SK-N-SH (cell line): ENCODE measurements at regions not wholly inside any gene's neighbourhood (a gene's known extent, or its start where the extent isn't known, plus 50 kb on each side); places are given as distances from the start of the nearest gene placed in this dataset.

Source experiments
- CTCF ChIA-PET: fragments of 300-600, 350-600 bp; formaldehyde crosslinking; extraction: SDS; loops from one replicate; lab custom pipeline; 2021; lab: Yijun Ruan, JAX
- POLR2A ChIA-PET: fragments of 350-600 bp; sonication (Branson Sonifier 250); formaldehyde crosslinking; extraction: SDS; loops from one replicate; lab custom pipeline; 2020; ENCODE audit warnings: antibody characterized with exemption, inconsistent platforms; lab: Yijun Ruan, JAX
- DNase-seq: peaks from one replicate; pipeline ENCODE4 v3.0.0; 2012
- H2AFZ ChIP-seq: fragments of 200-600 bp; sonication (generic); 2 replicates; pipeline ENCODE4 v1.8.1; 2016; ENCODE audit warnings: antibody characterized with exemption, mild to moderate bottlenecking, low read depth
- H3F3A ChIP-seq: fragments of 200-600 bp; sonication (generic); replicated peaks from 2 replicates; pipeline ENCODE3; 2016; ENCODE audit warnings: antibody characterized with exemption, mild to moderate bottlenecking; ENCODE audit not compliant: insufficient read depth
- H3K27ac ChIP-seq, 2 experiments: fragments of 200-500 bp in 1 of 2; fragments of 200-600 bp in 1 of 2; sonication (Bioruptor generic) in 1 of 2; sonication (generic), shearing (Covaris generic) in 1 of 2; 2 replicates each; pipeline versions ENCODE4 v1.5.1 to v1.6.1; 2014 to 2016; ENCODE audit warnings: low read depth in 2 of 2, inconsistent platforms in 1 of 2, low read length in 1 of 2, mild to moderate bottlenecking in 1 of 2, mixed read lengths in 1 of 2
- H3K27me3 ChIP-seq: fragments of 200-600 bp; sonication (generic), shearing (Covaris generic); 2 replicates; pipeline ENCODE4 v1.6.1; 2016; ENCODE audit warnings: mixed run types; ENCODE audit not compliant: insufficient read depth
- H3K36me3 ChIP-seq, 2 experiments: fragments of 200-500 bp in 1 of 2; fragments of 200-600 bp in 1 of 2; sonication (Bioruptor generic) in 1 of 2; sonication (generic) in 1 of 2; replicated peaks in 1 of 2; 2 replicates each; pipeline versions ENCODE3 to v1.5.1; 2014 to 2016; ENCODE audit warnings: low read length in 1 of 2, mild to moderate bottlenecking in 1 of 2; ENCODE audit not compliant: insufficient read depth in 2 of 2, control insufficient read depth in 1 of 2
- H3K4me1 ChIP-seq, 2 experiments: fragments of 200-500 bp in 1 of 2; fragments of 200-600 bp in 1 of 2; sonication (Bioruptor generic) in 1 of 2; sonication (generic), shearing (Covaris generic) in 1 of 2; 2 replicates each; pipeline versions ENCODE4 v1.5.1 to v1.6.1; 2014 to 2016; ENCODE audit warnings: low read depth in 1 of 2, low read length in 1 of 2, mixed run types in 1 of 2; ENCODE audit not compliant: insufficient read depth in 2 of 2, control insufficient read depth in 1 of 2
- H3K4me2 ChIP-seq: fragments of 200-600 bp; sonication (generic), shearing (Covaris generic); 2 replicates; pipeline ENCODE4 v1.6.1; 2017; ENCODE audit warnings: mixed run types
- H3K4me3 ChIP-seq, 2 experiments: fragments of 200-500 bp in 1 of 2; fragments of 200-600 bp in 1 of 2; sonication (Bioruptor generic) in 1 of 2; sonication (generic), shearing (Covaris generic) in 1 of 2; 2 replicates each; pipeline versions ENCODE4 v1.5.1 to v1.8.1; 2014 to 2016; ENCODE audit warnings: low read depth in 2 of 2, inconsistent platforms in 1 of 2, low read length in 1 of 2, mild to moderate bottlenecking in 1 of 2, mixed read lengths in 1 of 2, moderate library complexity in 1 of 2
- H3K79me2 ChIP-seq: fragments of 200-600 bp; sonication (generic); 2 replicates; pipeline ENCODE4 v1.8.1; 2017; ENCODE audit warnings: mild to moderate bottlenecking; ENCODE audit not compliant: insufficient read depth
- H3K9ac ChIP-seq: fragments of 200-600 bp; sonication (generic); 2 replicates; pipeline ENCODE4 v1.6.1; 2017; ENCODE audit warnings: mixed run types
- H3K9me2 ChIP-seq: fragments of 200-600 bp; sonication (generic); 2 replicates; pipeline ENCODE4 v1.6.1; 2017; ENCODE audit warnings: mixed run types
- H3K9me3 ChIP-seq: fragments of 200-600 bp; sonication (generic); 2 replicates; pipeline ENCODE4 v1.6.1; 2017; ENCODE audit warnings: mixed run types, mild to moderate bottlenecking, moderate library complexity
- H4K20me1 ChIP-seq: fragments of 200-600 bp; sonication (generic); 2 replicates; pipeline ENCODE4 v1.6.1; 2017; ENCODE audit warnings: mild to moderate bottlenecking, mixed run types; ENCODE audit not compliant: insufficient read depth
- CHD2 ChIP-seq: fragments of 150-350 bp; IDR thresholded peaks from 2 replicates; pipeline ENCODE4 v1.6.1; 2018; ENCODE audit warnings: low read length; ENCODE audit not compliant: partially characterized antibody
- EP300 ChIP-seq, 2 experiments: IDR thresholded peaks; 2 replicates each; pipeline versions ENCODE4 v1.4.0 to v1.6.1; 2012; ENCODE audit warnings: borderline replicate concordance in 1 of 2, low read depth in 1 of 2, low read length in 1 of 2
- FOXJ3 ChIP-seq: sonication (generic); formaldehyde crosslinking; IDR thresholded peaks from 2 replicates; pipeline ENCODE4 v1.5.1; 2020; ENCODE audit warnings: mild to moderate bottlenecking, missing genetic modification reagents
- GABPA ChIP-seq: IDR thresholded peaks from 2 replicates; pipeline ENCODE4 v1.4.0; 2012; ENCODE audit warnings: low read depth, mild to moderate bottlenecking
- JUND ChIP-seq: IDR thresholded peaks from 2 replicates; pipeline ENCODE4 v1.4.0; 2012
- MAX ChIP-seq: IDR thresholded peaks from 2 replicates; pipeline ENCODE4 v1.4.0; 2012; ENCODE audit warnings: low read depth
- MEF2A ChIP-seq: IDR thresholded peaks from 2 replicates; pipeline ENCODE4 v1.4.0; 2012; ENCODE audit warnings: low read depth, borderline replicate concordance
- MXI1 ChIP-seq: IDR thresholded peaks from 2 replicates; pipeline ENCODE4 v1.6.1; 2012; ENCODE audit warnings: mild to moderate bottlenecking, low read depth, low read length, improper control_type of control experiment
- NFIC ChIP-seq: IDR thresholded peaks from 2 replicates; pipeline ENCODE4 v1.4.0; 2012; ENCODE audit warnings: borderline replicate concordance
- RAD21 ChIP-seq: IDR thresholded peaks from 2 replicates; pipeline ENCODE4 v1.6.1; 2012; ENCODE audit warnings: mild to moderate bottlenecking, low read length
- RFX5 ChIP-seq: IDR thresholded peaks from 2 replicates; pipeline ENCODE4 v1.6.1; 2012; ENCODE audit warnings: mild to moderate bottlenecking, improper control_type of control experiment, low read length
- SIN3A ChIP-seq: IDR thresholded peaks from 2 replicates; pipeline ENCODE4 v1.6.1; 2012; ENCODE audit warnings: low read depth, mild to moderate bottlenecking, low read length, moderate library complexity, borderline replicate concordance
- TAF1 ChIP-seq: IDR thresholded peaks from 2 replicates; pipeline ENCODE4 v1.6.1; 2012; ENCODE audit warnings: low read depth, mild to moderate bottlenecking, low read length, moderate library complexity, borderline replicate concordance
- TCF12 ChIP-seq: IDR thresholded peaks from 2 replicates; pipeline ENCODE4 v1.4.0; 2012
- TEAD4 ChIP-seq: IDR thresholded peaks from 2 replicates; pipeline ENCODE4 v1.4.0; 2012; ENCODE audit warnings: mild to moderate bottlenecking, borderline replicate concordance; ENCODE audit not compliant: insufficient read depth
- YY1 ChIP-seq: IDR thresholded peaks from 2 replicates; pipeline ENCODE4 v1.4.0; 2012; ENCODE audit warnings: low read depth, mild to moderate bottlenecking
- WGBS: methylation state at CpG from one replicate; pipeline ENCODE4 v1.1.6; 2017; ENCODE audit warnings: low lambda C conversion rate; 5-methylcytosine and 5-hydroxymethylcytosine counted together
- TF ChIP-seq, protein P1 (sequence below): IDR thresholded peaks from 2 replicates; pipeline ENCODE4; 2012
- TF ChIP-seq, protein P2 (sequence below): IDR thresholded peaks from 2 replicates; pipeline ENCODE4 v1.4.0; 2012; ENCODE audit warnings: low read depth, borderline replicate concordance
- TF ChIP-seq, protein P3 (sequence below): IDR thresholded peaks from 2 replicates; pipeline ENCODE4 v1.6.1; 2012; ENCODE audit warnings: mild to moderate bottlenecking, low read depth, low read length, moderate library complexity
- TF ChIP-seq, protein P4 (sequence below): fragments of 150-350 bp; IDR thresholded peaks from 2 replicates; pipeline ENCODE4 v1.6.1; 2016; ENCODE audit warnings: mild to moderate bottlenecking, low read depth, low read length
- TF ChIP-seq, protein P5 (sequence below): IDR thresholded peaks from 2 replicates; pipeline ENCODE4 v1.4.0; 2012; ENCODE audit warnings: low read depth, borderline replicate concordance

GRCh38 chr20:39596554-39596953 is 634.4 kb downstream of the DHX35 start (continued):
- no peak for TF ChIP-seq TEAD4
- TF ChIP-seq MXI1, result no peak
- TF ChIP-seq, protein P1, sequence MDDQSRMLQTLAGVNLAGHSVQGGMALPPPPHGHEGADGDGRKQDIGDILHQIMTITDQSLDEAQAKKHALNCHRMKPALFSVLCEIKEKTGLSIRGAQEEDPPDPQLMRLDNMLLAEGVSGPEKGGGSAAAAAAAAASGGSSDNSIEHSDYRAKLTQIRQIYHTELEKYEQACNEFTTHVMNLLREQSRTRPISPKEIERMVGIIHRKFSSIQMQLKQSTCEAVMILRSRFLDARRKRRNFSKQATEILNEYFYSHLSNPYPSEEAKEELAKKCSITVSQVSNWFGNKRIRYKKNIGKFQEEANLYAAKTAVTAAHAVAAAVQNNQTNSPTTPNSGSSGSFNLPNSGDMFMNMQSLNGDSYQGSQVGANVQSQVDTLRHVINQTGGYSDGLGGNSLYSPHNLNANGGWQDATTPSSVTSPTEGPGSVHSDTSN, result no peak
- TF ChIP-seq CHD2, result no peak

DNA sequence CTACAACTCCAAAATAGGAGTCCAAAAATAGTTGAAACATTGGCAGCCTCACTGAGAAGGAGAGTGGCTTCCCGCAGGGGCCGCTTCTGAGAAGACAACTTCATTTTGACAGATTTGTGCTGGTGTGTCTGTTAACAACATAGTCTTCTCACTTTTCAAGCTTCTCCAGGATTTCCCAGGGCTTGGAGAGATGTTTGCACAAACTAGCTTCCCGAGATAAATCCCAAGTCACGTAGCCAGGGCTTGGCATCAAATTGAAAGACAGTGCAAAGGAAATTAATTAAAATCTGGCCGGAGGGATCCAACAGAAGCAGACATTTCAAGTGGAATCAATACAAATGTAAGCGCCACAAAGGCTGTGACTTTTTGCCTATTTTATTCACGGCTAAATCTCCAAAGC is 630.2 kb downstream of the DHX35 start:
- CTCF ChIA-PET, result interaction anchor here (1.2 to 2.1 kb wide), 2 partner anchors 14 to 19 kb away, joined by 3 to 6 read pairs; no protein-coding TSS in a partner anchor
- H3K79me2 ChIP-seq, result no peaks in the 10 kb centered on the region
- no peak overlapping the region for H2AFZ ChIP-seq
- H3F3A ChIP-seq, result no peaks in the 10 kb centered on the region
- no peaks in the 10 kb centered on the region for H3K9me3 ChIP-seq
- no peaks in the 10 kb centered on the region for H4K20me1 ChIP-seq
- TF ChIP-seq, protein P2, sequence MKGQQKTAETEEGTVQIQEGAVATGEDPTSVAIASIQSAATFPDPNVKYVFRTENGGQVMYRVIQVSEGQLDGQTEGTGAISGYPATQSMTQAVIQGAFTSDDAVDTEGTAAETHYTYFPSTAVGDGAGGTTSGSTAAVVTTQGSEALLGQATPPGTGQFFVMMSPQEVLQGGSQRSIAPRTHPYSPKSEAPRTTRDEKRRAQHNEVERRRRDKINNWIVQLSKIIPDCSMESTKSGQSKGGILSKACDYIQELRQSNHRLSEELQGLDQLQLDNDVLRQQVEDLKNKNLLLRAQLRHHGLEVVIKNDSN, result no peak
- TF ChIP-seq, protein P3, sequence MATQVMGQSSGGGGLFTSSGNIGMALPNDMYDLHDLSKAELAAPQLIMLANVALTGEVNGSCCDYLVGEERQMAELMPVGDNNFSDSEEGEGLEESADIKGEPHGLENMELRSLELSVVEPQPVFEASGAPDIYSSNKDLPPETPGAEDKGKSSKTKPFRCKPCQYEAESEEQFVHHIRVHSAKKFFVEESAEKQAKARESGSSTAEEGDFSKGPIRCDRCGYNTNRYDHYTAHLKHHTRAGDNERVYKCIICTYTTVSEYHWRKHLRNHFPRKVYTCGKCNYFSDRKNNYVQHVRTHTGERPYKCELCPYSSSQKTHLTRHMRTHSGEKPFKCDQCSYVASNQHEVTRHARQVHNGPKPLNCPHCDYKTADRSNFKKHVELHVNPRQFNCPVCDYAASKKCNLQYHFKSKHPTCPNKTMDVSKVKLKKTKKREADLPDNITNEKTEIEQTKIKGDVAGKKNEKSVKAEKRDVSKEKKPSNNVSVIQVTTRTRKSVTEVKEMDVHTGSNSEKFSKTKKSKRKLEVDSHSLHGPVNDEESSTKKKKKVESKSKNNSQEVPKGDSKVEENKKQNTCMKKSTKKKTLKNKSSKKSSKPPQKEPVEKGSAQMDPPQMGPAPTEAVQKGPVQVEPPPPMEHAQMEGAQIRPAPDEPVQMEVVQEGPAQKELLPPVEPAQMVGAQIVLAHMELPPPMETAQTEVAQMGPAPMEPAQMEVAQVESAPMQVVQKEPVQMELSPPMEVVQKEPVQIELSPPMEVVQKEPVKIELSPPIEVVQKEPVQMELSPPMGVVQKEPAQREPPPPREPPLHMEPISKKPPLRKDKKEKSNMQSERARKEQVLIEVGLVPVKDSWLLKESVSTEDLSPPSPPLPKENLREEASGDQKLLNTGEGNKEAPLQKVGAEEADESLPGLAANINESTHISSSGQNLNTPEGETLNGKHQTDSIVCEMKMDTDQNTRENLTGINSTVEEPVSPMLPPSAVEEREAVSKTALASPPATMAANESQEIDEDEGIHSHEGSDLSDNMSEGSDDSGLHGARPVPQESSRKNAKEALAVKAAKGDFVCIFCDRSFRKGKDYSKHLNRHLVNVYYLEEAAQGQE, result no peak
- no peak for TF ChIP-seq SIN3A
- no peak for TF ChIP-seq MXI1
- TF ChIP-seq YY1, result no peak
- TF ChIP-seq RAD21, result no peak
- TF ChIP-seq, protein P1, result no peak
- TF ChIP-seq GABPA, result no peak
- TF ChIP-seq RFX5, result no peak
- no peak for TF ChIP-seq TAF1
- TF ChIP-seq MEF2A, result no peak
- no peak for TF ChIP-seq EP300 (IDR thresholded peaks at IDR 0.05; ENCODE audit: borderline replicate concordance in 1 of 2, low read depth in 1 of 2, low read length in 1 of 2)
- no peak for TF ChIP-seq CHD2
- no peak for TF ChIP-seq MAX
- TF ChIP-seq JUND, result no peak
- TF ChIP-seq NFIC, result no peak
- TF ChIP-seq, protein P4, sequence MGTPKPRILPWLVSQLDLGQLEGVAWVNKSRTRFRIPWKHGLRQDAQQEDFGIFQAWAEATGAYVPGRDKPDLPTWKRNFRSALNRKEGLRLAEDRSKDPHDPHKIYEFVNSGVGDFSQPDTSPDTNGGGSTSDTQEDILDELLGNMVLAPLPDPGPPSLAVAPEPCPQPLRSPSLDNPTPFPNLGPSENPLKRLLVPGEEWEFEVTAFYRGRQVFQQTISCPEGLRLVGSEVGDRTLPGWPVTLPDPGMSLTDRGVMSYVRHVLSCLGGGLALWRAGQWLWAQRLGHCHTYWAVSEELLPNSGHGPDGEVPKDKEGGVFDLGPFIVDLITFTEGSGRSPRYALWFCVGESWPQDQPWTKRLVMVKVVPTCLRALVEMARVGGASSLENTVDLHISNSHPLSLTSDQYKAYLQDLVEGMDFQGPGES, result no peak
- no peak for TF ChIP-seq TCF12
- TF ChIP-seq, protein P5, sequence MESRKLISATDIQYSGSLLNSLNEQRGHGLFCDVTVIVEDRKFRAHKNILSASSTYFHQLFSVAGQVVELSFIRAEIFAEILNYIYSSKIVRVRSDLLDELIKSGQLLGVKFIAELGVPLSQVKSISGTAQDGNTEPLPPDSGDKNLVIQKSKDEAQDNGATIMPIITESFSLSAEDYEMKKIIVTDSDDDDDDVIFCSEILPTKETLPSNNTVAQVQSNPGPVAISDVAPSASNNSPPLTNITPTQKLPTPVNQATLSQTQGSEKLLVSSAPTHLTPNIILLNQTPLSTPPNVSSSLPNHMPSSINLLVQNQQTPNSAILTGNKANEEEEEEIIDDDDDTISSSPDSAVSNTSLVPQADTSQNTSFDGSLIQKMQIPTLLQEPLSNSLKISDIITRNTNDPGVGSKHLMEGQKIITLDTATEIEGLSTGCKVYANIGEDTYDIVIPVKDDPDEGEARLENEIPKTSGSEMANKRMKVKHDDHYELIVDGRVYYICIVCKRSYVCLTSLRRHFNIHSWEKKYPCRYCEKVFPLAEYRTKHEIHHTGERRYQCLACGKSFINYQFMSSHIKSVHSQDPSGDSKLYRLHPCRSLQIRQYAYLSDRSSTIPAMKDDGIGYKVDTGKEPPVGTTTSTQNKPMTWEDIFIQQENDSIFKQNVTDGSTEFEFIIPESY, result no peak
- no peak for TF ChIP-seq FOXJ3 (CRISPR knock-in tag)
- TF ChIP-seq, all 33 proteins: peak for 0
- POLR2A ChIA-PET, result no interaction called here
- Histone ChIP-seq H3K27ac (no peak overlapping the region), H3K9me2 (no peaks in the 10 kb centered on the region), H3K27me3 (no peaks in the 10 kb centered on the region), H3K4me1 (no peaks in the 10 kb centered on the region), H3K4me2 (no peak overlapping the region), H3K9ac (no peak overlapping the region), H3K36me3 (no peaks in the 10 kb centered on the region), H3K4me3 (no peak overlapping the region)
- DNase-seq, result no peak
- 36% methylated on average over 7 of the region's 7 CpGs for WGBS
